ENCODE measurements at regions not wholly inside any gene's neighbourhood (a gene's known extent, or its start where the extent isn't known, plus 50 kb on each side); places are given as distances from the start of the nearest gene placed in this dataset.
"Not testable (repeated sequence)": the region's sequence is repeated elsewhere in the genome, so short reads cannot be mapped to it uniquely, and the experiment has no call there.

GRCh38 chr4:49519150-49520035, 533.3 kb downstream of the CWH43 start:
- WGBS (ENCODE audit: insufficient coverage, low coverage, missing lambda C conversion rate): 22% methylated on average over 8 of the region's 48 CpGs
- H3K79me2 ChIP-seq (ENCODE audit: control insufficient read depth, insufficient read depth, low read length); ATAC-seq; H3K9me1 ChIP-seq (ENCODE audit: control insufficient read depth, insufficient read depth, low read length); FAIRE-seq; POLR2A ChIA-PET; H3K27me3 ChIP-seq (ENCODE audit: control insufficient read depth in 2 of 2, insufficient read depth in 2 of 2, low read length in 2 of 2); H3K4me3 ChIP-seq; H3K9ac ChIP-seq (ENCODE audit: insufficient read depth in 1 of 2, low read depth in 2 of 2, low read length in 2 of 2); H3K9me3 ChIP-seq (replicated peaks; ENCODE audit: control insufficient read depth, insufficient read depth, low read depth, low read length); intact Hi-C loops (cut with micrococcal nuclease); DNase-seq (ENCODE audit: extremely low read depth in 1 of 4, low spot score in 3 of 4); H3K27ac ChIP-seq (ENCODE audit: extremely low read depth, low read depth, low read length); CTCF ChIA-PET (ENCODE audit: low intra/inter-chr PET ratio); H4K20me1 ChIP-seq (replicated peaks; ENCODE audit: control insufficient read depth, insufficient read depth, low read length); H3K4me1 ChIP-seq (replicated peaks in 1 of 2; ENCODE audit: control insufficient read depth in 2 of 2, insufficient read depth in 2 of 2, low read length in 2 of 2); H2AFZ ChIP-seq (ENCODE audit: low read depth, low read length); H3K36me3 ChIP-seq (ENCODE audit: control insufficient read depth, insufficient read depth, low read length); BruUV-seq (replicated peaks): not testable (repeated sequence)
- in situ Hi-C loops (cut with MboI): loop anchor here (10.0 kb wide), 1 partner anchor 55 kb away; no protein-coding TSS in a partner anchor
- H3K4me2 ChIP-seq (ENCODE audit: insufficient read depth, low read length): peak overlapping the region; percentile 49; the same call in 1 of the 2 replicates

DNA sequence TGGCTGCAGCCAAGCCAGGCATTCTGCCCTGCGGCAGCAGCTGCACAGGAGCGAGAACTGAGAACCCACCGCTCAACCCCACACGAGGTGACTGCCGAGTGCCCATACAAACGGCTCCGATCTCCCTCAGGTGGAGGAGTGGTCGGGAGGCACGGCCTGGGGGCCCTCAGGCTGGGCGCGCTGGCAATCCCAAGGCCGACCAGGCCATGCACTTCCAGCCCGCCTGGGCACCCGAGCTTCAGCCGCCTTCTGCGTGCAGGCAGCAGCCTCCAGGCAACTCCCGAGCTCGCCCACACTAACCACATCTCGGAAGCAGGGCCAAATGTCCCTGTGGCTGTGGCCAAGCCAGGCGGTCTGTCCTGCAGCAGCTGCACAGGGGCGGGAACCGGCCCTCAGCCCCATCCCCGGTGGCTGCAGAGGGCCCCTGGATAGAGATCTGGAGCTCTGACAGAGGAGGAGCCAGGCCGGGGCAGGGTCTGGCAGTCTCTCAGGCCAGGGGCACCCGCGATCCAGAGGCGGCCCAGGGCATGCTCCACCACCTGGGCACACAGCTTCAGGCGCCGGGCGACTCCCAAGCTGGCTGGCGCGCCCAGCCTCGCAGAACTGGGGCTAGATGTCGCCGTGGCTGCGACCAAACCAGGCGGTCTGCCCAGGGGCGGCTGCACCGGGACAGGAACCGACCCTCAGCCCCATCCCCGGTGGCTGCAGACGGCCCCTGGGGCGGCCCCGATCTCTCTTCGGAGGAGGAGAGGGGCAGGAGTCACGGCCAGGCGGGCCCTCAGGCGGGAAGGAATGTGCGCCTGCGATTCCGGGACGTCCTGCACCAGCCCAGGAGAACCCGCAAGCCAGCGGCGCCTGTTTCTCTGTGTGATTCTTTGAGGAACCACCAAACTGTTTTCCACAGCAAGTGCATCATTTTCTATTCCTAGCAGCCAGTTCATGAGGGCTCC, 538.0 kb downstream of the CWH43 start:
- H3K4me3 ChIP-seq; H3K27ac ChIP-seq (ENCODE audit: extremely low read depth, low read depth, low read length); H3K4me2 ChIP-seq (ENCODE audit: insufficient read depth, low read length); intact Hi-C loops (cut with micrococcal nuclease); in situ Hi-C loops (cut with MboI); ATAC-seq; CTCF ChIA-PET (ENCODE audit: low intra/inter-chr PET ratio); H3K9ac ChIP-seq (ENCODE audit: insufficient read depth in 1 of 2, low read depth in 2 of 2, low read length in 2 of 2); BruUV-seq (replicated peaks); H3K27me3 ChIP-seq (ENCODE audit: control insufficient read depth in 2 of 2, insufficient read depth in 2 of 2, low read length in 2 of 2); H3K36me3 ChIP-seq (ENCODE audit: control insufficient read depth, insufficient read depth, low read length); H2AFZ ChIP-seq (ENCODE audit: low read depth, low read length); H3K79me2 ChIP-seq (ENCODE audit: control insufficient read depth, insufficient read depth, low read length); H4K20me1 ChIP-seq (replicated peaks; ENCODE audit: control insufficient read depth, insufficient read depth, low read length); H3K9me1 ChIP-seq (ENCODE audit: control insufficient read depth, insufficient read depth, low read length); H3K9me3 ChIP-seq (replicated peaks; ENCODE audit: control insufficient read depth, insufficient read depth, low read depth, low read length); FAIRE-seq; H3K4me1 ChIP-seq (replicated peaks in 1 of 2; ENCODE audit: control insufficient read depth in 2 of 2, insufficient read depth in 2 of 2, low read length in 2 of 2); POLR2A ChIA-PET; DNase-seq (ENCODE audit: extremely low read depth in 1 of 4, low spot score in 3 of 4): not testable (repeated sequence)
- 7% methylated on average over 14 of the region's 55 CpGs for WGBS (ENCODE audit: insufficient coverage, low coverage, missing lambda C conversion rate)

DNA sequence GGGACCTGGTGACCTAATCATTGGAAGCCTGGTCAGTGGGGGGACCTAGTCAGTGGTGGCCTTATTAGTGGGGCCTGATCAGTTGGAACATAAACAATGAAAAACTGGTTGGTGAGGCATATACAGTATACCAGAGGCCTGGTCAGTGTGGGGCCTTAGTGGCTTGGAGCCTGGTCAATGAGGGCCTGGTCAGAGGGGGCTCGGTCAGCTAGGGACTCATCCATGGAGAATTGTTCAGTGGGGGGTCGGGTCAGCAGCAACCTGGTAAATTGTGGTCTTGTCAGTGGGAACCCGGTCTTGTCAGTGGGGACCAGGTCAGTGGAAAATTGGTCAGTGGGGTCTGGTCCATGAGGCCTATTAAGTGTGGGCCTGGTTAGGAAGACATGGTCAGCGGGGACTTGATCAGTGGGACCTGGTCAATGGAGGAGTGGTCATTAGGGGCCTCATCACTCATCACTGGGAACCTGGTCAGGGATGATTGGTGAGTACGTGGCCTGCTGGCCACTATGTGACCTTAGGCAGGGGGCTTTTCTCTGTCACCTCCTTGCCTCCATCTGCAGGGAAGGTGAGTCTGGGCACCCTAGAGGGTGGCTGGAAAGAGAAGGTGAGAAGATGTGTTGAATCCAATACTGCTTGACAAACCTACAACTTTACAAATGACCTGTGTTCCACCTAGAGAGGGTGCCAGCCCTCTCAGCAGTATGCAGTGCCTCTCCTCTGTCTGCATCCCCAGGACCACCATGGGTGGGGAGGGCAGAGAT, 573.0 kb downstream of the CWH43 start:
- FAIRE-seq; H3K4me3 ChIP-seq; DNase-seq (ENCODE audit: extremely low read depth in 1 of 4, low spot score in 3 of 4); CTCF ChIA-PET (ENCODE audit: low intra/inter-chr PET ratio); BruUV-seq (replicated peaks); H3K4me1 ChIP-seq (replicated peaks in 1 of 2; ENCODE audit: control insufficient read depth in 2 of 2, insufficient read depth in 2 of 2, low read length in 2 of 2); H3K36me3 ChIP-seq (ENCODE audit: control insufficient read depth, insufficient read depth, low read length); H3K9me3 ChIP-seq (replicated peaks; ENCODE audit: control insufficient read depth, insufficient read depth, low read depth, low read length); H2AFZ ChIP-seq (ENCODE audit: low read depth, low read length); POLR2A ChIA-PET; H3K79me2 ChIP-seq (ENCODE audit: control insufficient read depth, insufficient read depth, low read length); H3K9ac ChIP-seq (ENCODE audit: insufficient read depth in 1 of 2, low read depth in 2 of 2, low read length in 2 of 2); H3K4me2 ChIP-seq (ENCODE audit: insufficient read depth, low read length); in situ Hi-C loops (cut with MboI); H3K27me3 ChIP-seq (ENCODE audit: control insufficient read depth in 2 of 2, insufficient read depth in 2 of 2, low read length in 2 of 2); H4K20me1 ChIP-seq (replicated peaks; ENCODE audit: control insufficient read depth, insufficient read depth, low read length); ATAC-seq; H3K9me1 ChIP-seq (ENCODE audit: control insufficient read depth, insufficient read depth, low read length); intact Hi-C loops (cut with micrococcal nuclease); H3K27ac ChIP-seq (ENCODE audit: extremely low read depth, low read depth, low read length): not testable (repeated sequence)
- WGBS (ENCODE audit: insufficient coverage, low coverage, missing lambda C conversion rate): 20% methylated on average over 3 of the region's 5 CpGs

Measured in K562 (cell line).